OCI-LY3 (cell line): ENCODE measurements at regions not wholly inside any gene's neighbourhood (a gene's known extent, or its start where the extent isn't known, plus 50 kb on each side); places are given as distances from the start of the nearest gene placed in this dataset.

Experiments used
- H2AFZ ChIP-seq: fragments of 200-600, 300-600 bp; shearing (Covaris generic); 2 replicates; pipeline ENCODE4 v1.6.0; 2014; ENCODE audit warnings: antibody characterized with exemption, low read depth, low read length
- H3K27ac ChIP-seq: fragments of 200-600, 300-600 bp; sonication (generic); 2 replicates; pipeline ENCODE4 v1.5.1; 2014; ENCODE audit warnings: mild to moderate bottlenecking, low read length, moderate library complexity, mixed read lengths
- H3K27me3 ChIP-seq: fragments of 200-600, 300-600 bp; sonication (generic); 2 replicates; pipeline ENCODE4 v1.6.1; 2014; ENCODE audit warnings: low read depth, low read length, mixed read lengths
- H3K36me3 ChIP-seq: fragments of 200-600, 300-600 bp; sonication (generic); replicated peaks from 2 replicates; pipeline ENCODE3; 2014; ENCODE audit warnings: low read depth, low read length, mixed read lengths
- H3K4me1 ChIP-seq: fragments of 300-600, 200-600 bp; sonication (generic); 2 replicates; pipeline ENCODE4 v1.6.1; 2014; ENCODE audit warnings: low read length, mixed read lengths
- H3K4me2 ChIP-seq: fragments of 200-600, 300-600 bp; sonication (generic); 2 replicates; pipeline ENCODE4 v1.6.1; 2014; ENCODE audit warnings: low read length, mixed read lengths
- H3K4me3 ChIP-seq: fragments of 300-600, 200-600 bp; sonication (generic); 2 replicates; pipeline ENCODE4 v1.5.1; 2014; ENCODE audit warnings: antibody characterized with exemption, mild to moderate bottlenecking, low read length, moderate library complexity
- H3K79me2 ChIP-seq: fragments of 300-600, 200-600 bp; shearing (Covaris generic); 2 replicates; pipeline ENCODE4 v1.6.1; 2014; ENCODE audit warnings: mild to moderate bottlenecking, low read length, mixed read lengths
- H3K9ac ChIP-seq: fragments of 300-600, 200-600 bp; shearing (Covaris generic); 2 replicates; pipeline ENCODE4 v1.6.0; 2014; ENCODE audit warnings: mild to moderate bottlenecking, low read length, moderate library complexity
- H3K9me3 ChIP-seq: fragments of 200-600, 300-600 bp; shearing (Covaris generic); 2 replicates; pipeline ENCODE4 v1.6.1; 2014; ENCODE audit warnings: low read length, mixed read lengths; ENCODE audit not compliant: insufficient read depth
- H4K20me1 ChIP-seq: fragments of 200-600, 300-600 bp; sonication (generic); 2 replicates; pipeline ENCODE4 v1.6.1; 2016; ENCODE audit warnings: low read length, mixed read lengths; ENCODE audit not compliant: insufficient read depth
- EZH2phosphoT487 ChIP-seq: fragments of 200-600 bp; shearing (Covaris generic); IDR thresholded peaks from 2 replicates; pipeline ENCODE4 v1.6.1; 2018; ENCODE audit warnings: antibody characterized with exemption, mixed run types, low read depth
- TF ChIP-seq, protein P1 (sequence below): fragments of 200-600, 300-600 bp; sonication (generic); IDR thresholded peaks from 2 replicates; pipeline ENCODE4 v1.5.1; 2014; ENCODE audit warnings: antibody characterized with exemption, low read length, low read depth

DNA sequence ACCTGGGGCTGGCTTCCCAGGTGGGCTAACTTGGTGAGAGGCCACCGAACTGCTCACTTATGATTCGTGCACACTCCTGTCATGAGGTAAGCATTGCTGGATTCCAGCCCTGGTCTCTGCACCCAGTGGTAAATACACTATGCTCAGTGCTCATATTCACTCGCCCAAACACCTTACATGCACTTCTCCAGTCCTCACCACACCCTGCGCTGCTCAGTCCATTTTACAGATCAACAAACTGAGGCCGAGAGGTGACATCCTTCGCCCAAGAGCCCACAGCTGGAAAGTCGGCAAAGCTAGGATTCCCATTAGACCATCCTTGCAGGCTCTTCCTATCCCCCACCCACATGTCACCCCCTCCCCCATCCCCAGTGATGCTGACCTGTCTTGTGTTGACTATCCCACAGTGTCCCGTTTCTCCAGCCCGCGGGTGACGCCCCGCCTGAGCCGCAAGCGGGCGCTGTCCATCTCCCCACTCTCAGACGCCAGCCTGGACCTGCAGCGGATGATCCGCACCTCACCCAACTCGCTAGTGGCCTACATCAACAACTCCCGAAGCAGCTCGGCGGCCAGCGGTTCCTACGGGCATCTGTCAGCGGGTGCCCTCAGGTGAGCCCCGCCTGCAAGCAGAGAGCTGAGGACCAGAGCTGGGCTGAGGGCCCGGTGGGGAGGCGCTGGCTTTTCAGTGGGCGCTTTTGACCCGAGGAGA, 232.8 kb downstream of the GLI2 start:
- Histone ChIP-seq H2AFZ (no peak overlapping the region), H3K27ac (no peak overlapping the region), H3K79me2 (no peaks in the 10 kb centered on the region), H3K4me3 (no peak overlapping the region), H3K36me3 (no peaks in the 10 kb centered on the region), H4K20me1 (no peaks in the 10 kb centered on the region), H3K4me2 (no peak overlapping the region), H3K4me1 (no peaks in the 10 kb centered on the region), H3K9me3 (no peaks in the 10 kb centered on the region), H3K9ac (no peak overlapping the region), H3K27me3 (0 out of 2 replicates have a peak, but pooled peaks cover 8% of the 10 kb centered on the region)
- TF ChIP-seq, protein P1, sequence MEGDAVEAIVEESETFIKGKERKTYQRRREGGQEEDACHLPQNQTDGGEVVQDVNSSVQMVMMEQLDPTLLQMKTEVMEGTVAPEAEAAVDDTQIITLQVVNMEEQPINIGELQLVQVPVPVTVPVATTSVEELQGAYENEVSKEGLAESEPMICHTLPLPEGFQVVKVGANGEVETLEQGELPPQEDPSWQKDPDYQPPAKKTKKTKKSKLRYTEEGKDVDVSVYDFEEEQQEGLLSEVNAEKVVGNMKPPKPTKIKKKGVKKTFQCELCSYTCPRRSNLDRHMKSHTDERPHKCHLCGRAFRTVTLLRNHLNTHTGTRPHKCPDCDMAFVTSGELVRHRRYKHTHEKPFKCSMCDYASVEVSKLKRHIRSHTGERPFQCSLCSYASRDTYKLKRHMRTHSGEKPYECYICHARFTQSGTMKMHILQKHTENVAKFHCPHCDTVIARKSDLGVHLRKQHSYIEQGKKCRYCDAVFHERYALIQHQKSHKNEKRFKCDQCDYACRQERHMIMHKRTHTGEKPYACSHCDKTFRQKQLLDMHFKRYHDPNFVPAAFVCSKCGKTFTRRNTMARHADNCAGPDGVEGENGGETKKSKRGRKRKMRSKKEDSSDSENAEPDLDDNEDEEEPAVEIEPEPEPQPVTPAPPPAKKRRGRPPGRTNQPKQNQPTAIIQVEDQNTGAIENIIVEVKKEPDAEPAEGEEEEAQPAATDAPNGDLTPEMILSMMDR, result no peak

DNA sequence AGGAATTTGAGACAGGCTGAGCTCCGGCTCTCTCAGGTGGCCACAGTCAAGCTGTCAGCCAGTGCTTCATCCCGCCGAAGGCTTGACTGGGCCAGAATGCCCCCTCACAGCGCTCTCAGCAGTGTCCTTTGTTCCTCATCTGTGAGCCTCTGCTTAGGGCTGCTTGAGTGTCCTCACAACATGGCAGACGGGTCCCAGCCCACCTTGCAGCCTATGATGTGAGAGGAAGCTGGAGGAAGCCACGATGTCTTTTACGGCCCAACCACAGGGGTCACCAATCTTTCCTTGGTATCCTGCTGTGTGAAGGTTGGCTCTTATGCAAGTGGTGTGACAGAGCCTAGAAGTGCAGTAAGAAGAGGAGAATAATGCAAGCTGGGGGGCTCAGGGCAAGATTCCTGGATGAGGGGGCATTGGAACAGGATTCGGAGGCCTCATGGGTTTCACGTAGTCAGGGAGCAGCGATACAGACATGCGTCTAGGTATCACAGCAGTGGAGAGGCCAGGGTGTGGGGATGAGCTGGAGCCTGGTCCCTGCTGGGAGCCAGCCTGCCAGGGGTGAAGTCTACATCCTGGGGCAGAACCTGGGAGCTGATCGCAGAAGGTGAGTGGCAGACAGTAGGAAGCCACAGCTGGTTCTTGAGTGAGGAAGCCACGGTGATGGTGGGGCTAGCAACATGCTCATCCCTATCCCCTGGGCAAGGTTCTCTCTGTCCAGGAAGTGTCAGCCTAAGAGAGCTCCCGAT, 234.1 kb downstream of the GLI2 start:
- Histone ChIP-seq H3K27ac (no peak overlapping the region), H3K36me3 (no peaks in the 10 kb centered on the region), H3K4me2 (no peak overlapping the region), H3K4me3 (no peak overlapping the region), H3K9me3 (no peaks in the 10 kb centered on the region), H3K79me2 (no peaks in the 10 kb centered on the region), H4K20me1 (no peaks in the 10 kb centered on the region), H3K4me1 (no peaks in the 10 kb centered on the region), H3K27me3 (no peaks in the 10 kb centered on the region), H2AFZ (no peak overlapping the region), H3K9ac (no peak overlapping the region)
- TF ChIP-seq, protein P1, result no peak
- TF ChIP-seq EZH2phosphoT487, result no peak

DNA sequence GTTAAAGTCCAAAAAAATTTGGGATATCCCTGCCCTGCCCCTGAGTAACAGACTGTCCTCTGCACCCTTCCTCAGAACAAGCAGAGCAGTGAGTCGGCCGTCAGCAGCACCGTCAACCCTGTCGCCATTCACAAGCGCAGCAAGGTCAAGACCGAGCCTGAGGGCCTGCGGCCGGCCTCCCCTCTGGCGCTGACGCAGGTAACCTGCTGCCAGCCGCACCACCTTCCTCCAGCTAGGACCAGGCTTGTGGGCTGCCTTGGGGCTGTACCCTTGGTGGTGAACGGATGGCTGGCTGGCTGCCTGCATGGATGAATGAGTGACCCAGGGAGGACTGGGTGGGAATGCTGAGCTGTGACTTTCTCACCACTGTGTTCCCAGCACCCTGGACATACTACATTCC, 236.2 kb downstream of the GLI2 start:
- H3K4me1 ChIP-seq, result no peaks in the 10 kb centered on the region

DNA sequence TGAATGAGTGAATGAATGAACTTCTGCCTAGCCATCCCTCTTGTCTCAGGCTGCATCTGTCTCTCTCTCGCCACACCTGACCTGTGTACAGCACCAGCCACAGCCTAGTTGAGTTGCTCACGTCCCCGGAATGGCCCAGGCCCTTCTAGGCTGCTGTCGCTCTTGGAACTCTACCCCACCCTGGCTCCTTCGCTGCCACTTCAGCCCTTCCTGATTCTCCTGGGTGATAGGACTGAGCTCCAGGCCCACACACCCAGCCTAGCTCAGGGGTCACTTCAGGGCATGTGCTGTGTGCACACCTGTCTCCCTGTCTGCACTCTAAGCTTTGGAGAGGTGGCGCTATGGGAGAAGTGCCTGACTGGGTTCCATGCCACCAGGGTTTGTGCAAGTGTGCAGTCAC, 236.6 kb downstream of the GLI2 start:
- Histone ChIP-seq H3K4me2 (no peak overlapping the region), H3K9me3 (no peaks in the 10 kb centered on the region), H3K4me1 (no peaks in the 10 kb centered on the region), H3K4me3 (no peak overlapping the region), H3K27me3 (no peaks in the 10 kb centered on the region), H2AFZ (no peak overlapping the region), H3K79me2 (no peaks in the 10 kb centered on the region), H4K20me1 (no peaks in the 10 kb centered on the region), H3K36me3 (no peaks in the 10 kb centered on the region), H3K9ac (no peak overlapping the region), H3K27ac (no peak overlapping the region)
- TF ChIP-seq, protein P1, result no peak
- TF ChIP-seq EZH2phosphoT487, result no peak

More for the DNA sequence above, 236.2 kb downstream of the GLI2 start:
- H3K27ac ChIP-seq, result no peak overlapping the region
- no peaks in the 10 kb centered on the region for H3K79me2 ChIP-seq
- no peak overlapping the region for H3K9ac ChIP-seq
- H4K20me1 ChIP-seq, result no peaks in the 10 kb centered on the region
- H3K4me2 ChIP-seq, result no peak overlapping the region
- TF ChIP-seq, protein P1, result no peak
- TF ChIP-seq EZH2phosphoT487, result no peak
- H2AFZ ChIP-seq, result no peak overlapping the region
- no peaks in the 10 kb centered on the region for H3K27me3 ChIP-seq
- no peaks in the 10 kb centered on the region for H3K9me3 ChIP-seq
- no peak overlapping the region for H3K4me3 ChIP-seq
- no peaks in the 10 kb centered on the region for H3K36me3 ChIP-seq
